T-cell (primary cell): ENCODE measurements at regions not wholly inside any gene's neighbourhood (a gene's known extent, or its start where the extent isn't known, plus 50 kb on each side); places are given as distances from the start of the nearest gene placed in this dataset.

ENCODE experiments used
- ATAC-seq, 4 experiments: fragments of 200-7000 bp in 3 of 4; fragments of 150-1000 bp in 1 of 4; cut with Tn5 transposase; replicated peaks in 1 of 4; 1 replicate in 3 of 4; 2 replicates in 1 of 4; pipeline ENCODE4 v1.10.0; 2021; ENCODE audit warnings: moderate library complexity in 3 of 4, mild to moderate bottlenecking in 2 of 4, moderate number of reproducible peaks in 1 of 4
- CTCF ChIA-PET, 2 donors: fragments of 300-600 bp; sonication (Branson Sonifier 250); formaldehyde crosslinking; loops; one replicate each; lab custom pipeline; 2022; ENCODE audit warnings: antibody characterized with exemption in 2 of 2; lab: Charles Lee
- POLR2A ChIA-PET, 2 donors: fragments of 300-600 bp; sonication (Branson Sonifier 250); formaldehyde crosslinking; loops; one replicate each; lab custom pipeline; 2022; ENCODE audit warnings: antibody characterized with exemption in 2 of 2; lab: Charles Lee
- DNase-seq, 35 experiments: peaks; one replicate each; pipeline versions ENCODE4 v3.0.0 to v3.0.0-alpha.2; 2013 to 2023
- H3K27ac ChIP-seq: one replicate; pipeline ENCODE4 v1.5.1; 2013; ENCODE audit warnings: low read length
- H3K27me3 ChIP-seq, 2 experiments: replicated peaks in 1 of 2; 1 replicate in 1 of 2; 2 replicates in 1 of 2; pipeline versions ENCODE4 v1.6.1 to v1.7.0; 2013; ENCODE audit warnings: low read length in 1 of 2, mixed read lengths in 1 of 2; ENCODE audit not compliant: control insufficient read depth in 2 of 2, insufficient read depth in 2 of 2; ENCODE audit errors: extremely low read depth in 1 of 2
- H3K36me3 ChIP-seq, 2 donors: 1 replicate in 1 of 2; 2 replicates in 1 of 2; pipeline versions ENCODE4 v1.6.1 to v1.7.0; 2013; ENCODE audit warnings: low read length in 1 of 2; ENCODE audit not compliant: control insufficient read depth in 2 of 2, insufficient read depth in 1 of 2; ENCODE audit errors: extremely low read depth in 1 of 2
- H3K4me1 ChIP-seq, 2 experiments: 1 replicate in 1 of 2; 2 replicates in 1 of 2; pipeline versions ENCODE4 v1.6.1 to v1.7.0; 2013; ENCODE audit warnings: low read length in 2 of 2, mixed read lengths in 1 of 2; ENCODE audit not compliant: insufficient read depth in 2 of 2, control insufficient read depth in 1 of 2; ENCODE audit errors: extremely low read depth in 1 of 2
- H3K4me3 ChIP-seq, 2 donors: 1 replicate in 1 of 2; 2 replicates in 1 of 2; pipeline versions ENCODE4 v1.5.1 to v1.7.0; 2013; ENCODE audit warnings: mild to moderate bottlenecking in 2 of 2, low read length in 1 of 2, moderate library complexity in 1 of 2; ENCODE audit not compliant: control insufficient read depth in 1 of 2; ENCODE audit errors: extremely low read depth in 1 of 2
- H3K9me3 ChIP-seq: 2 replicates; pipeline ENCODE4 v1.7.0; 2013
- H3K27ac Mint-ChIP-seq, 2 donors: one replicate each; pipeline ENCODE4 v1.8.0; 2020 to 2021; ENCODE audit warnings: mild to moderate bottlenecking in 2 of 2, mixed read lengths in 2 of 2
- H3K27me3 Mint-ChIP-seq, 2 donors: one replicate each; pipeline ENCODE4 v1.8.0; 2021 to 2022; ENCODE audit warnings: mixed read lengths in 2 of 2
- H3K36me3 Mint-ChIP-seq: one replicate; pipeline ENCODE4 v1.8.0; 2021; ENCODE audit warnings: mixed read lengths
- H3K4me1 Mint-ChIP-seq, 3 donors: one replicate each; pipeline ENCODE4 v1.8.0; 2020 to 2022; ENCODE audit warnings: mixed read lengths in 3 of 3, mild to moderate bottlenecking in 1 of 3
- H3K4me3 Mint-ChIP-seq, 3 donors: one replicate each; pipeline ENCODE4 v1.8.0; 2020 to 2022; ENCODE audit warnings: mild to moderate bottlenecking in 3 of 3, mixed read lengths in 3 of 3, moderate library complexity in 3 of 3
- H3K9me3 Mint-ChIP-seq, 3 donors: one replicate each; pipeline ENCODE4 v1.8.0; 2020 to 2022; ENCODE audit warnings: mixed read lengths in 3 of 3
- WGBS: methylation state at CpG from one replicate; pipeline ENCODE4 v1.1.5; 2013; ENCODE audit warnings: missing lambda C conversion rate; ENCODE audit not compliant: insufficient coverage; 5-methylcytosine and 5-hydroxymethylcytosine counted together

DNA sequence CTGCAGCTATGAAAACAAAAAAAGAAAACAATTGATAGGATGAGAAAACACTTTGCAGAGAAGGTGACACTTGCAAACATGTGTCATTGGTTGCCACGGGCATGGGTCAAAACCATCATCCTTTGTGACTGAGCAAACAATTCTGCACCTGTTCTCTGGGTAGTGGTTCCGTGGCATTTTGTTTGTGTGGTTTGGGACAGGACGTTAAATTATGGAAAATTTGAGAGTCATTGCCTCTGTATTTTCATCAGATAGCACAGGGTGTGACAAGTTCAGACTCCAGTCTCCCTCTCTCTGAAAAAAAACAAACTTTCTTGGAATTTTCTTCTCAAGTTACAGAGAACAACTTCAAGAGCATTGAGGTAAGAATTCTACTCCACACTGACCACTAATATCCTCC lies 113.4 kb upstream of the HMHB1 start:
- Histone ChIP-seq H3K27ac (no peak overlapping the region), H3K27me3 (no peaks in the 10 kb centered on the region), H3K4me1 (peaks cover 0 to 7% of the 10 kb centered on the region in 2 experiments), H3K36me3 (no peaks in the 10 kb centered on the region), H3K9me3 (no peaks in the 10 kb centered on the region), H3K4me3 (no peak overlapping the region)
- Mint-ChIP-seq H3K4me1 (peaks cover 0 to 19% (median 11%) of the 10 kb centered on the region in 3 donors), H3K27me3 (no peaks in the 10 kb centered on the region), H3K27ac (no peak overlapping the region), H3K36me3 (no peaks in the 10 kb centered on the region), H3K4me3 (no peak overlapping the region), H3K9me3 (no peaks in the 10 kb centered on the region)
- ChIA-PET CTCF (no interaction called here), POLR2A (interaction anchor here in 1 of 2 donors (0.6 kb wide), 1 partner anchor 148 kb away, joined by 3 read pairs; no protein-coding TSS in a partner anchor)
- no peak for DNase-seq
- no peak for ATAC-seq
- 17% methylated on average over 1 of the region's 3 CpGs for WGBS

DNA sequence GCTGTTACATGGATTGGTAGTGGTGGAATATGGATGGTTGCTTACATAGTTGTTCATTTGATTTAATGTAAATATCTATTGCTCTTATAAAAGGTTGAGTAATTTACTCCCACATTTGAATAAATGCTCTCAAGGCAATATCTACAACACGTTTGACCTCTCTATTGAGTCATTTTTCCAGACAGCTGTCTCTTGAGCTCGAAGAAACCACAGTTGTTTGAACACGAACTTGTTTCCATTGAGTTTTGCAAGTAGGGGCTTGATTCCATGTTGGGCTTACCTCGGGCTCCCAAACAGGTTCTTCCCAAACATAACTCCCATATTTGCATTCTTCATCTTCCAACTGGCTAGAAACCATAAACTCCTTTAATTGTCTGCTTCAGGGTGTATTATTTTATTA lies 115.0 kb upstream of the HMHB1 start:
- Histone ChIP-seq H3K9me3 (no peaks in the 10 kb centered on the region), H3K27me3 (no peaks in the 10 kb centered on the region), H3K4me1 (peaks cover 0 to 14% of the 10 kb centered on the region in 2 experiments), H3K36me3 (no peaks in the 10 kb centered on the region), H3K27ac (no peak overlapping the region), H3K4me3 (no peak overlapping the region)
- DNase-seq (no peak), ATAC-seq (no peak)
- Mint-ChIP-seq H3K4me1 (peaks cover 0 to 27% (median 15%) of the 10 kb centered on the region in 3 donors), H3K4me3 (no peak overlapping the region), H3K36me3 (no peaks in the 10 kb centered on the region), H3K27ac (no peak overlapping the region), H3K9me3 (no peaks in the 10 kb centered on the region), H3K27me3 (no peaks in the 10 kb centered on the region)
- ChIA-PET CTCF (no interaction called here), POLR2A (no interaction called here)
- WGBS, result 55% methylated on average over 3 of the region's 4 CpGs

DNA sequence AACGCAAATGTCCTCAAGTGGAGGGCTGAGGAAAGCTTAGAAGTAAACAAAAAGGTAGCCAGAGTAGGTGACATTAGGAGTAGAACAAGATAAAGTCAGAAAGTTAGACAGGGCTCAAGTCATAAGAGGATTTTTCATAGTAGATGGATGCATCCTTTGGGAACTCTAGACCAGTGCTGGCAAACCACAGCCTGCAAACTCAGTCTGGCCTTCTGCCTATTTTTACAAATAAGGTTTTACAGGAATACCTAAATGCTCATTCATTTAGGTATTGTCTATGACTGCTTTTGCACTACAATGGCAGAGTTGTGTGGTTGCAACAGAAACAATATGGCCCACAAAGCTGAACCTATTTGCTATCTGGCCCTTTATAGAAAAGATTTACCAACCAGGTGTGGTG lies 116.0 kb upstream of the HMHB1 start:
- 83% methylated on average over 1 of the region's 1 CpG for WGBS
- no peaks in the 10 kb centered on the region for H3K9me3 Mint-ChIP-seq
- H3K9me3 ChIP-seq, result no peaks in the 10 kb centered on the region
- H3K36me3 ChIP-seq, result no peaks in the 10 kb centered on the region
- H3K4me1 ChIP-seq, result peaks cover 0 to 14% of the 10 kb centered on the region in 2 experiments
- no peak for ATAC-seq
- H3K27me3 Mint-ChIP-seq, result no peaks in the 10 kb centered on the region
- no peaks in the 10 kb centered on the region for H3K36me3 Mint-ChIP-seq
- H3K4me3 ChIP-seq, result no peak overlapping the region
- CTCF ChIA-PET, result no interaction called here
- no peak overlapping the region for H3K27ac Mint-ChIP-seq
- DNase-seq, result no peak
- no peak overlapping the region for H3K4me3 Mint-ChIP-seq
- H3K27ac ChIP-seq, result no peak overlapping the region
- POLR2A ChIA-PET, result interaction anchor here in 1 of 2 donors (0.7 kb wide), 1 partner anchor 56 kb away, joined by 4 read pairs; no protein-coding TSS in a partner anchor
- no peaks in the 10 kb centered on the region for H3K27me3 ChIP-seq
- H3K4me1 Mint-ChIP-seq, result peaks cover 0 to 27% (median 15%) of the 10 kb centered on the region in 3 donors

DNA sequence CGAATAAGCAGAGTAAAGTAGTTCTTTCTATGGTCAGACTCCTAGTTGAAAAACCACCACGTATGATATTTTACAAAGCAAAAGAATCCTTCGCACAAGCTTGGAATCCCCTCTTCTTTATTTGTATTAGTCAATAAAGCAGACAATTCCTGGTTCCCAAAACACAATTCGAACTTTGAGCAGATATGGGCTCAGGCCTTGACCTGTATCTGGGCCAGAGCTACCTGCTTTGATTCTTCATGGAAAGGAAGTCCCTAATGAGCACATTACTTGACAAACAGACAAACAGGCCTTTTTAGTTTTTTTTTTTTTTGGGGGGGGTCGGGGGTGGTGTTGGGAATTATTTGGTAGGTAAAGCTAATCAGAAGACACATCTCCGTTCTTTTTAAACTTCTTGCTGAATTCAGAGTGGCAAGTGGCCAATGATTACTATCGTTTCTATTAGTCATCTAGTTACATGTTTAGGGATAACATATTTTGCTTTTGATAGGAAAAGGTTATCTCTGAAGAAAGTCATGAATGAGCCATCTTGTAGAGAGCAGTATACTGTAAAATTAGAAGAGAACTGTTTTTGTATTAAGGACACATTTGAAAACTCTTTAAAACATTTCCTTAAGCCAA lies 116.6 kb upstream of the HMHB1 start:
- POLR2A ChIA-PET, result interaction anchor here in 1 of 2 donors (0.7 kb wide), 1 partner anchor 55 kb away, joined by 4 read pairs; no protein-coding TSS in a partner anchor
- no peaks in the 10 kb centered on the region for H3K27me3 Mint-ChIP-seq
- no peaks in the 10 kb centered on the region for H3K36me3 ChIP-seq
- no peak overlapping the region for H3K27ac Mint-ChIP-seq
- H3K4me3 Mint-ChIP-seq, result no peak overlapping the region
- H3K4me3 ChIP-seq, result no peak overlapping the region
- CTCF ChIA-PET, result interaction anchor here in 1 of 2 donors (0.6 kb wide), 1 partner anchor 697 kb away, joined by 3 read pairs; no protein-coding TSS in a partner anchor
- no peak for DNase-seq
- H3K9me3 Mint-ChIP-seq, result peaks cover 0 to 5% (median 4%) of the 10 kb centered on the region in 3 donors
- WGBS, result no CpG with 5 or more reads among the region's 7 CpGs
- no peak overlapping the region for H3K27ac ChIP-seq
- H3K9me3 ChIP-seq, result no peaks in the 10 kb centered on the region
- peaks cover 0 to 14% of the 10 kb centered on the region in 2 experiments for H3K4me1 ChIP-seq
- H3K27me3 ChIP-seq, result no peaks in the 10 kb centered on the region
- H3K4me1 Mint-ChIP-seq, result peaks cover 0 to 27% (median 15%) of the 10 kb centered on the region in 3 donors
- peaks cover 4% of the 10 kb centered on the region for H3K36me3 Mint-ChIP-seq
- no peak for ATAC-seq

- H3K27me3 ChIP-seq, result no peaks in the 10 kb centered on the region
- ATAC-seq, result no peak
- ChIA-PET POLR2A (interaction anchor here in 1 of 2 donors (0.7 kb wide), 1 partner anchor 633 kb away, joined by 14 read pairs; no protein-coding TSS in a partner anchor), CTCF (no interaction called here)
- WGBS, result 53% methylated on average over 3 of the region's 4 CpGs
- H3K27ac ChIP-seq, result peak overlapping the region; percentile 44
- H3K36me3 ChIP-seq, result no peaks in the 10 kb centered on the region
- H3K9me3 ChIP-seq, result no peaks in the 10 kb centered on the region
- H3K9me3 Mint-ChIP-seq, result peaks cover 0 to 15% (median 11%) of the 10 kb centered on the region in 3 donors
- H3K4me1 ChIP-seq, result peaks cover 0 to 14% of the 10 kb centered on the region in 2 experiments
- DNase-seq, result peak in 1 of 35 experiments; percentile 10
- H3K4me3 ChIP-seq, result no peak overlapping the region
- peak overlapping the region; percentile 30 to 40 for H3K27ac Mint-ChIP-seq
- H3K4me1 Mint-ChIP-seq, result peaks cover 0 to 27% (median 15%) of the 10 kb centered on the region in 3 donors
- H3K36me3 Mint-ChIP-seq, result peaks cover 10% of the 10 kb centered on the region
- no peak overlapping the region for H3K4me3 Mint-ChIP-seq
- no peaks in the 10 kb centered on the region for H3K27me3 Mint-ChIP-seq
These were observed 117.6 kb upstream of the HMHB1 start for GRCh38 chr5:143694357-143694756.

GRCh38 chr5:143693651-143694252 lies 118.2 kb upstream of the HMHB1 start:
- Mint-ChIP-seq H3K27ac (peak overlapping the region; percentile 27 to 30), H3K36me3 (peaks cover 10% of the 10 kb centered on the region), H3K9me3 (peaks cover 0 to 15% (median 12%) of the 10 kb centered on the region in 3 donors), H3K27me3 (no peaks in the 10 kb centered on the region), H3K4me1 (peaks cover 0 to 27% (median 15%) of the 10 kb centered on the region in 3 donors), H3K4me3 (no peak overlapping the region)
- peak overlapping the region; percentile 44 for H3K27ac ChIP-seq
- no peaks in the 10 kb centered on the region for H3K27me3 ChIP-seq
- CTCF ChIA-PET, result interaction anchor here (0.6 to 0.7 kb wide), 4 partner anchors 48 to 981 kb away, joined by 3 read pairs; no protein-coding TSS in a partner anchor
- no peaks in the 10 kb centered on the region for H3K36me3 ChIP-seq
- POLR2A ChIA-PET, result interaction anchor here (0.5 to 0.7 kb wide), 3 partner anchors 633 to 1649 kb away, joined by 6 to 14 read pairs (median 9); no protein-coding TSS in a partner anchor
- no peaks in the 10 kb centered on the region for H3K9me3 ChIP-seq
- peak in 8 of 35 experiments; percentile 1 to 54 (median 4) for DNase-seq
- H3K4me1 ChIP-seq, result peaks cover 0 to 14% of the 10 kb centered on the region in 2 experiments
- peak in 3 of 4 experiments; percentile 53 to 71 (median 61) for ATAC-seq
- no peak overlapping the region for H3K4me3 ChIP-seq
- WGBS, result 70% methylated on average over 2 of the region's 4 CpGs
